ENCODE measurements at regions not wholly inside any gene's neighbourhood (a gene's known extent, or its start where the extent isn't known, plus 50 kb on each side); places are given as distances from the start of the nearest gene placed in this dataset.

DNA sequence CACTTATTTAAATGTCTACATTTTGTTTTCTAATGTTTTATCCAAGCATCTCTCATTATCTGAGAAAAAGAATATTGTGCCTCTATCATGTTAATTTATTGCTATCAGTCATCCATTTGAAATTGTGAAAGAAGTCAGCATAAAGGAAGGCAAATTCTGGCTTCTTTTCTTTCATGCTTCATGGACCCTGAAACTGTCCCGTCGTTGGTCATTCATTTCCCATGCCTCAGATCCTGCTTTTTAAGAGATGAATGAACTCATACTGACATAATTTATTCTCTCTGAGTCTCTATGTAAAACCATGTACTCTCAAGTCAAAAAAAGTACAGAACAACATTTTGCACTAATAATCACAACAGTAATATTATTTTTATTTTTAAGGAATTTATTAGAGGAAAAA, 2512.0 kb downstream of the PCDH9 start (continued):
- TF ChIP-seq, protein P1, sequence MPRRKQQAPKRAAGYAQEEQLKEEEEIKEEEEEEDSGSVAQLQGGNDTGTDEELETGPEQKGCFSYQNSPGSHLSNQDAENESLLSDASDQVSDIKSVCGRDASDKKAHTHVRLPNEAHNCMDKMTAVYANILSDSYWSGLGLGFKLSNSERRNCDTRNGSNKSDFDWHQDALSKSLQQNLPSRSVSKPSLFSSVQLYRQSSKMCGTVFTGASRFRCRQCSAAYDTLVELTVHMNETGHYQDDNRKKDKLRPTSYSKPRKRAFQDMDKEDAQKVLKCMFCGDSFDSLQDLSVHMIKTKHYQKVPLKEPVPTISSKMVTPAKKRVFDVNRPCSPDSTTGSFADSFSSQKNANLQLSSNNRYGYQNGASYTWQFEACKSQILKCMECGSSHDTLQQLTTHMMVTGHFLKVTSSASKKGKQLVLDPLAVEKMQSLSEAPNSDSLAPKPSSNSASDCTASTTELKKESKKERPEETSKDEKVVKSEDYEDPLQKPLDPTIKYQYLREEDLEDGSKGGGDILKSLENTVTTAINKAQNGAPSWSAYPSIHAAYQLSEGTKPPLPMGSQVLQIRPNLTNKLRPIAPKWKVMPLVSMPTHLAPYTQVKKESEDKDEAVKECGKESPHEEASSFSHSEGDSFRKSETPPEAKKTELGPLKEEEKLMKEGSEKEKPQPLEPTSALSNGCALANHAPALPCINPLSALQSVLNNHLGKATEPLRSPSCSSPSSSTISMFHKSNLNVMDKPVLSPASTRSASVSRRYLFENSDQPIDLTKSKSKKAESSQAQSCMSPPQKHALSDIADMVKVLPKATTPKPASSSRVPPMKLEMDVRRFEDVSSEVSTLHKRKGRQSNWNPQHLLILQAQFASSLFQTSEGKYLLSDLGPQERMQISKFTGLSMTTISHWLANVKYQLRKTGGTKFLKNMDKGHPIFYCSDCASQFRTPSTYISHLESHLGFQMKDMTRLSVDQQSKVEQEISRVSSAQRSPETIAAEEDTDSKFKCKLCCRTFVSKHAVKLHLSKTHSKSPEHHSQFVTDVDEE (CRISPR knock-in tag; IDR thresholded peaks at IDR 0.05), result no peak
- TF ChIP-seq CSDC2 (CRISPR knock-in tag; IDR thresholded peaks at IDR 0.05) (no peak), ARNTL (CRISPR knock-in tag; IDR thresholded peaks at IDR 0.05; ENCODE audit: borderline replicate concordance, low read depth) (no peak)

DNA sequence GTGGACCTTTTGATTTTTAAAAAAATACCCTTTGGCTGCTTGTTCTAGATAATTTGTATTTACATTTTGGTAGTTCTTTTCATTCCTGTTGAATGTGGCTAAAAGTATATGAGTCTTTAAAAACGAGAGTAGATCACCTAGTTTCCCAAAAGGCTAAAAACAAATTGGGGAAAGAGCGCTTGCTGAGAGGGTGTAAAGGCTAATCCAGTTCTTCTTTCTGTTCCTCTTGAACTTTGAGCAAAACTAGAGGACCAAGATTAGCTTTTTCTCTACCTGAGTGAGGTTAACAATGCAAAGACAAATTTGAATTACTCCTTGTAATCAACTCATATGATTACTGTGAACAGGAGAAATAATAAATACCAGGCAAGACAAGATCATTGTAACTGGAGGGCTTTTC, 2513.2 kb downstream of the PCDH9 start:
- ATAC-seq, result no peak
- TF ChIP-seq, protein P1 (CRISPR knock-in tag; IDR thresholded peaks at IDR 0.05), result no peak
- TF ChIP-seq POU6F1 (CRISPR knock-in tag; IDR thresholded peaks at IDR 0.05; ENCODE audit: borderline replicate concordance, low read depth) (no peak), ZNF565 (CRISPR knock-in tag; conservative IDR thresholded peaks at IDR 0.05; ENCODE audit: low read depth) (no peak), ZFP3 (CRISPR knock-in tag; IDR thresholded peaks at IDR 0.05) (no peak)

- no peak for ATAC-seq
- no peak for TF ChIP-seq CSDC2 (CRISPR knock-in tag; IDR thresholded peaks at IDR 0.05)
- no peak for TF ChIP-seq GLIS3 (CRISPR knock-in tag; IDR thresholded peaks at IDR 0.05)
- TF ChIP-seq, protein P2, sequence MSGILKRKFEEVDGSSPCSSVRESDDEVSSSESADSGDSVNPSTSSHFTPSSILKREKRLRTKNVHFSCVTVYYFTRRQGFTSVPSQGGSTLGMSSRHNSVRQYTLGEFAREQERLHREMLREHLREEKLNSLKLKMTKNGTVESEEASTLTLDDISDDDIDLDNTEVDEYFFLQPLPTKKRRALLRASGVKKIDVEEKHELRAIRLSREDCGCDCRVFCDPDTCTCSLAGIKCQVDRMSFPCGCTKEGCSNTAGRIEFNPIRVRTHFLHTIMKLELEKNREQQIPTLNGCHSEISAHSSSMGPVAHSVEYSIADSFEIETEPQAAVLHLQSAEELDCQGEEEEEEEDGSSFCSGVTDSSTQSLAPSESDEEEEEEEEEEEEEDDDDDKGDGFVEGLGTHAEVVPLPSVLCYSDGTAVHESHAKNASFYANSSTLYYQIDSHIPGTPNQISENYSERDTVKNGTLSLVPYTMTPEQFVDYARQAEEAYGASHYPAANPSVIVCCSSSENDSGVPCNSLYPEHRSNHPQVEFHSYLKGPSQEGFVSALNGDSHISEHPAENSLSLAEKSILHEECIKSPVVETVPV (CRISPR knock-in tag; IDR thresholded peaks at IDR 0.05), result no peak
- TF ChIP-seq TOX (CRISPR knock-in tag; IDR thresholded peaks at IDR 0.05; ENCODE audit: borderline replicate concordance), result no peak
- no peak for TF ChIP-seq ZFP3 (CRISPR knock-in tag; IDR thresholded peaks at IDR 0.05)
- TF ChIP-seq, protein P1 (CRISPR knock-in tag; IDR thresholded peaks at IDR 0.05), result no peak
- TF ChIP-seq ISL1 (CRISPR knock-in tag; IDR thresholded peaks at IDR 0.05), result no peak
- TF ChIP-seq, protein P3, sequence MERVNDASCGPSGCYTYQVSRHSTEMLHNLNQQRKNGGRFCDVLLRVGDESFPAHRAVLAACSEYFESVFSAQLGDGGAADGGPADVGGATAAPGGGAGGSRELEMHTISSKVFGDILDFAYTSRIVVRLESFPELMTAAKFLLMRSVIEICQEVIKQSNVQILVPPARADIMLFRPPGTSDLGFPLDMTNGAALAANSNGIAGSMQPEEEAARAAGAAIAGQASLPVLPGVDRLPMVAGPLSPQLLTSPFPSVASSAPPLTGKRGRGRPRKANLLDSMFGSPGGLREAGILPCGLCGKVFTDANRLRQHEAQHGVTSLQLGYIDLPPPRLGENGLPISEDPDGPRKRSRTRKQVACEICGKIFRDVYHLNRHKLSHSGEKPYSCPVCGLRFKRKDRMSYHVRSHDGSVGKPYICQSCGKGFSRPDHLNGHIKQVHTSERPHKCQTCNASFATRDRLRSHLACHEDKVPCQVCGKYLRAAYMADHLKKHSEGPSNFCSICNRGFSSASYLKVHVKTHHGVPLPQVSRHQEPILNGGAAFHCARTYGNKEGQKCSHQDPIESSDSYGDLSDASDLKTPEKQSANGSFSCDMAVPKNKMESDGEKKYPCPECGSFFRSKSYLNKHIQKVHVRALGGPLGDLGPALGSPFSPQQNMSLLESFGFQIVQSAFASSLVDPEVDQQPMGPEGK (CRISPR knock-in tag; IDR thresholded peaks at IDR 0.05; ENCODE audit: borderline replicate concordance), result no peak
- TF ChIP-seq TCF4 (CRISPR knock-in tag; IDR thresholded peaks at IDR 0.05; ENCODE audit: borderline replicate concordance), result no peak
- no peak for TF ChIP-seq ZFP30 (CRISPR knock-in tag; IDR thresholded peaks at IDR 0.05)
- no peak for TF ChIP-seq ZNF8 (CRISPR knock-in tag; IDR thresholded peaks at IDR 0.05)
- TF ChIP-seq POU6F1 (CRISPR knock-in tag; IDR thresholded peaks at IDR 0.05; ENCODE audit: borderline replicate concordance, low read depth), result no peak
- no peak for TF ChIP-seq PPARA (CRISPR knock-in tag; IDR thresholded peaks at IDR 0.05; ENCODE audit: borderline replicate concordance)
- no peak for TF ChIP-seq ZC3H10 (CRISPR knock-in tag; IDR thresholded peaks at IDR 0.05)
- TF ChIP-seq ARNTL (CRISPR knock-in tag; IDR thresholded peaks at IDR 0.05; ENCODE audit: borderline replicate concordance, low read depth), result no peak
- TF ChIP-seq ESRRG (CRISPR knock-in tag; IDR thresholded peaks at IDR 0.05), result no peak
Observed at GRCh38 chr13:64709079-64709478, 2521.1 kb downstream of the PCDH9 start.
